ENCODE measurements at regions not wholly inside any gene's neighbourhood (a gene's known extent, or its start where the extent isn't known, plus 50 kb on each side); places are given as distances from the start of the nearest gene placed in this dataset.

DNA sequence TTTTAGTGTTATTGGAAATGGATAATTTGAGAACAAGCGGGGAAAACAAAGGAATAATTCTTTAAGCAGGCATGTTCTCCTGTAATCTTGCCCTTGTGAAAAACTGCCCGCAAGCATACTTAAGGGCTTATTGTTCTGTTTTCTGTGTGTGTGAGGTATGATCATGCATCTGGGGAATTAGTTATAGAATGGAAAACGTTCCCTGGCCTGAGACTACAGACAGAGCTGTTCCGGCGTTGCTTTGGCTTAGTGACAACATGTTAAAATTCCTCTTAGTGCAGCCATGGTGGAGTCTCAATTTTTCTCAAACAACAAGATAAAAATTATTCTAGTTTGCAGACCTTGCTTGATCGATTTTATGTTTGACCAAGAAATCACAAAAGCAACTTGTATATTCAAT is 560.2 kb upstream of the SPRY2 start:
- TF ChIP-seq POLR2A (IDR thresholded peaks at IDR 0.05; ENCODE audit: extremely low read depth, insufficient read length) = no peak
- TF ChIP-seq, protein P1, sequence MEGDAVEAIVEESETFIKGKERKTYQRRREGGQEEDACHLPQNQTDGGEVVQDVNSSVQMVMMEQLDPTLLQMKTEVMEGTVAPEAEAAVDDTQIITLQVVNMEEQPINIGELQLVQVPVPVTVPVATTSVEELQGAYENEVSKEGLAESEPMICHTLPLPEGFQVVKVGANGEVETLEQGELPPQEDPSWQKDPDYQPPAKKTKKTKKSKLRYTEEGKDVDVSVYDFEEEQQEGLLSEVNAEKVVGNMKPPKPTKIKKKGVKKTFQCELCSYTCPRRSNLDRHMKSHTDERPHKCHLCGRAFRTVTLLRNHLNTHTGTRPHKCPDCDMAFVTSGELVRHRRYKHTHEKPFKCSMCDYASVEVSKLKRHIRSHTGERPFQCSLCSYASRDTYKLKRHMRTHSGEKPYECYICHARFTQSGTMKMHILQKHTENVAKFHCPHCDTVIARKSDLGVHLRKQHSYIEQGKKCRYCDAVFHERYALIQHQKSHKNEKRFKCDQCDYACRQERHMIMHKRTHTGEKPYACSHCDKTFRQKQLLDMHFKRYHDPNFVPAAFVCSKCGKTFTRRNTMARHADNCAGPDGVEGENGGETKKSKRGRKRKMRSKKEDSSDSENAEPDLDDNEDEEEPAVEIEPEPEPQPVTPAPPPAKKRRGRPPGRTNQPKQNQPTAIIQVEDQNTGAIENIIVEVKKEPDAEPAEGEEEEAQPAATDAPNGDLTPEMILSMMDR (IDR thresholded peaks at IDR 0.05; ENCODE audit: low read depth, low read length) = no peak
- no peak for TF ChIP-seq MYC (IDR thresholded peaks at IDR 0.05; ENCODE audit: low read depth, low read length)
- TF ChIP-seq, protein P2, sequence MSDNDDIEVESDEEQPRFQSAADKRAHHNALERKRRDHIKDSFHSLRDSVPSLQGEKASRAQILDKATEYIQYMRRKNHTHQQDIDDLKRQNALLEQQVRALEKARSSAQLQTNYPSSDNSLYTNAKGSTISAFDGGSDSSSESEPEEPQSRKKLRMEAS (IDR thresholded peaks at IDR 0.05; ENCODE audit: low read depth, low read length) = no peak
